HG03039 (cell line): ENCODE measurements at regions not wholly inside any gene's neighbourhood (a gene's known extent, or its start where the extent isn't known, plus 50 kb on each side); places are given as distances from the start of the nearest gene placed in this dataset.

Experiments
- ATAC-seq: cut with Tn5 transposase; IDR thresholded peaks from one replicate; pipeline ENCODE4 v1.9.1; 2021; ENCODE audit warnings: mild to moderate bottlenecking, moderate library complexity; ENCODE audit not compliant: unreplicated experiment

DNA sequence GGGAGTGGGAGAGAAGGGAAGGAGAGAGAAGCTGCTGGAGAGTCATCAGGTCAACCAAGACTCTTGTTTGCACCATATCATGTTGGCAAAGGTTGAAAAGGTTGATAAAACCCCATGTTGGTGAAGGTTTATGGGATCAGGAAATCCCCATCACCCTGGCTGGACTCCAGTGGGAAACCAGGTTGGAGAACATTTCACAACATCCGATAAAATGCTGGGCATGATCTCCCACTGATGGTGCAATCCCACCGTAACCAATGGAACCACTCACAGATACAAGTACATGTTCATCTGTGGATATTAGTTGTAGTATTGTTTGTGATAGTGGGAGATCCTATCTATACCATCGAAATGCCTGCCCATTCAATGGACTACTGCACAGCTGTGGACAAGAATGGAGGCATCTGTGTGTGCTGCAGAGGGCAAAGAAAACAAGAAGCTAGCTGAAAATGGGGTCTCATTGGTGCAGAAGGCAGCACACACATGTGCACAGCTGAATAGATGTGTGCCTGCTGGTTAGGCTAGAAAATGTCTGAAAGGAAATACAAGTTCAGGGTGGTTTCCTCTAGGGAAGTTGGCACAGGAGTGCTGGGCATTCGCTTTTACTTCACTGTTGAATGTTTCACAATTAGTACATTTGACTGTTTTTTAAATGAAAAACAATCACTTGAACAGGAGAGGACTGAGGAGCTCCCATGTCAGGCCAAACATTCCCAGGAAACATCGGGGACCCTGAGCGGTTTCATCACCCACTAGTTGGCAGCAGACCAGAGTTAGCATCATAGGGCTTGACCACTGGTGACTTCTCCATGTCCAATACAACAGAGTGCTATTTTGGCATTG lies 80.4 kb upstream of the MGMT start:
- no peak for ATAC-seq

DNA sequence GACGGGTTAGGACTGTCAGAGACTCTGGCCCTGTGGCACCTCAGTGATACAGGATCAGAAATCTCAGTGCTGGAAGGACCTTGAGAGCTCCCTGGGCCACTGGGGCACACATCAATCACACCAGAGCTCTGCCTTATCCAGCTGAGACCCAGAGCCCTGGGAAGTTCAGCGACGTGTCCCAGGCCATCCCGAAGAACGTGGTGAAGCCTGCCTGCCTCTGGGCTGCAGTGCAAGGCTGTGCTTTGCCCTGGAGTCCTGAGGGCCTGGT lies 79.8 kb upstream of the MGMT start:
- no peak for ATAC-seq

DNA sequence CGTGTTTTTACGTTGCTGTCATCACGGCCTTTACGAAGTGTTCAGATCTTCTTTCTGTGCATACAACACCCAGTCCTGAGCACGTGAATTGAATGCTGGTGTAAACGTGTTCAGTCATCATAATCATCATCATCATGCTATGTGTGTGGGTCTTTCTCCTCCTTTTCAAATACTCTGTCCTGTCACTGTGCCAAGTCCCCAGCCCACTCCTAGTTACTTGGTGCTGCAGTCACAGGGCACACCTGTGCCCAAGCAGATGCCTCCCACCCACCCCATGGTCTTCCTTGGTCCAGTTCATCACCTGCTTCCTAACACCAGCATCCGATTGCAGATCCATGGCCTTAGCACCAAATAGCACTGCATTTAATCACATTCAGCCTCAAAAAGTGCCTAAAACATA lies 78.6 kb upstream of the MGMT start:
- no peak for ATAC-seq

DNA sequence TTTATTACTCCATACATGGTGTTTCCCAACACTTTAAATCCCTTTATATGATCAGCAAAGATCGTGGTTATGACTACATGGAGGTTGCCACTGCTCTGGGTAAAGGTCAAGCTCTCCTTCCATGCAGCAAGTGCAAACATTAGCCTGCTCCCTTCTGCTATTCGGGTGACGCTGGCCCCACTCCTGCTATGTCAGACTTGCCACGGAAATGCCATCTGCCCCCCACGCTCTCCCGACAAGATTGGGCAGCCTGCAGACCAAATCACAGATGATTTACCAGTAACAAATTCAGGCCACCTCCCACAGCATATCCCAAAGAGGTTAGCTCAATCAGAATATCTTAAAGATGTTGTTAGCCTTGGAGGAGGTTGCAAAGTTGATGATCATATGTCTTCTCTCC lies 77.8 kb upstream of the MGMT start:
- ATAC-seq: no peak

DNA sequence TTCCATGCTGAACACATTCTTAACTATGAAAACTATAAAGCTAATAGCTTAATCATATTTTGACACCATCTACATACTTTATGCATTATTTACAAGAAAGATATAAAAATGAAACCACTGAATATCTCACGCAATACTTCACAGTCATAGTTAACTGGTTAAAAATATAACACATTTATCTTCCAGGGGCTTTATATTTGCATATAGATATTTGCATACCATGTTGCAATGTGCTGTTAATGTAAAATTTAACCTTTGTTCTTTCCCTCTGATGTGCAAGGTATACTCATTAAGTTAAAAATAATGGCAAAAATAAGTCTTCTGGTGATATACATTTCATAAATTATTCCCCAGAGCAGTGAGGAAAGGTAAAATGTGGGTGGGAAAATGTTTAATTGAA lies 76.9 kb upstream of the MGMT start:
- ATAC-seq: no peak

DNA sequence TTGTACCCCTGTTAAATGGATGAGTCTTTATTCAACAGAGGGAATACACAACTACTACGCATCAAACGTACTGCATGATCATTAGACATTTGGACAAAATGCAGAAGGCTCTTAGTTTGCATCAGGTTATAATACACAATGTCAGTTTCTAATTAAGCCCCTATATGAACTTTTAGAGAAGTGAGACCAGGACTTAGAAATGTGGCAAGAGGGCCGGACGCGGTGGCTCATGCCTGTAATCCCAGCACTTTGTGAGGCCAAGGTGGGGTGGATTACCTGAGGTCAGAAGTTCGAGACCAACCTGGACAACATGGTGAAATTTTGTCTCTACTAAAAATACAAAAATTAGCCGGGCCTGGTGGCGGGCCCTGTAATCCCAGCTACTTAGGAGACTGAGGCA lies 76.3 kb upstream of the MGMT start:
- ATAC-seq: no peak

DNA sequence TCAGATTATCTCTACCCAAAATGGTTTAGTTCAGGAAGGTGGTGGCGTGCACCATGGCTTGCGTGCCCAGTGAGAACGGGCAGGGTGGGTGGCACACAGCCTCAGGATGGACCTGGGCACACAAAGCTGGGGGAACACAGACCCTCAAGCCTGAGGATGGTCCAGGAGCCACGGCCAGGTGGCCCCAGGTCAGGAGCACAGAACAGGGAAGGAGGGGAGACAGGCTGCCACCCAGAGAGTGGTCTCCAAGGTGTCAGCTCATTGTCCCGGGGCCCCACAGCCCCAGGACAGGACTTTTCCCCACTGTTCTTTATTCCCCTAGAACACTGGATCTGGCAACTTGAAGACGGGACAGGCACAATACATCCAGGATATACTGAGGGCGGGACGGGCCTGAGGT lies 75.6 kb upstream of the MGMT start:
- no peak for ATAC-seq

DNA sequence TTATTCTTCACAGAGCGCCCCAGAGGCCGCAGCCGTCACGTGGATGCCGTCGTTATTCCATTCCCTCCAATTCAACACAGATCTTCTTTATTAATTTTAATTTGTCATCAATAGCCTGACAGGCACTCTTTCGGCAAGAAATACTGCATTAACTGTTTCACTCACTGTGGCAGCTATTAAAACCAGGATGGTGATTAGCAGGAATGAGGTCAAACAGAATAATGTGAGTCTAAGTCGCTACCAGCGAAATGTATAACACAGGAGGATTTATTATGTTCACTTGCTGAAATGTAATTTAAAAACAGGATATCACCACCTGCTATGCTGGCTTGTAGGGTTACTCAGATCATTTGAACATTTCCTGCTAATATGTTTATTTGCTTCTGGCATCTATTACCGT lies 74.2 kb upstream of the MGMT start:
- ATAC-seq: no peak

DNA sequence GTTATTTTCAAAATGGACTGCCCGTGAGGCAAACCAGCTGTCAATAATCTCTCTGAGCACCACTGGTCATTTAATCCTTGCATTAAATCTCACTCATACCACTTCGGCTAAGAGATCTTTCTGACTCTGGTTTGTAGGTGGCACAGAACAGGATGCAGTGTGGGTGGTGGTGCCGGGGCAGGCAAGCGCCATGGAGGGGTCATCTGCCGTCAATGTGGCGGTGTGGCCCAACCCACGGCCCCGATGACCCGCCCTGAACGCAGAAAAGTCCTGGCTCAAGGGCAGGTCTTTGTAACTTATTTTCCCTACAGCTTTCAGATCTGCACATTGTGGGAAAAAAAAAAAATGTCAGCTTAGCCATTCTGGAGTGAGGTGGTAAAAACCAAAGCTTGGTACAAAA lies 73.2 kb upstream of the MGMT start:
- ATAC-seq: no peak

DNA sequence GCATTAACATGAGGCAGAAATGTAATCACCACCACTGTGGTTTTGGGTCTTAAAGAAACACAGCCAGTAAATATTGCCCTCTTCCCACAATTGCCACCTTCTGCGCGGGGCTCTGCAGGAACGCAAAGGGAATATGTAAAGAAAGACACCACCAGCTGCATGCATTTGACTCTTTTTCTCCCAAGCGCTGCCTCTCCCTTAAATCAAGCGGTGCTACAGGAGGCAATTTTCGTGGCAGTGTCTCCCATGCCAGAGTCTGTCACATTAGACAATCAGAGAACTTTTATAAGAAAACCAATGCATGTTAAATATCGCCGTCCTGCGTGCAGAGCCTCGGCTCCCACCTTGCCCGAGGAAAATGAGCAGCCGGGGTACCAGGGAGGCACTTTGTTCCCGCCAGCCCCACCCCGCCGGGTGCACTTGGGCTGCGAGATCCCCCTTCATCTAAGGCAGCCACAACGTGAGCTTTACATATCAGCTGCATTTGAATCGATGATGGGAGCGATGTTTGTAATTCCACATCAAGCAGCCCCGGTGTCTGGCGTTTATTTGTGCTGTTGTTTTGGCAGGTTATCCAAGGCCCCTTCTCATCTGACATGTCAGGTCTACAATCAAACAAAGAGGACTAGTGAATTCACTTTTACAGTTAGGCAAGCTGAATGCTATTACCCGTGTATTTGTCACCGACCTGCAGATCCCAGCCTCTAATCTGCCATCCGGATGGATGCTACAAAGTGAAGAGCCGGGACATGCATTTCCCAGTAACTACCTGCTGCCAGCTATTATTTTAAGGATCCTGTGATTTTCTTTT lies 72.3 kb upstream of the MGMT start:
- ATAC-seq: no peak

DNA sequence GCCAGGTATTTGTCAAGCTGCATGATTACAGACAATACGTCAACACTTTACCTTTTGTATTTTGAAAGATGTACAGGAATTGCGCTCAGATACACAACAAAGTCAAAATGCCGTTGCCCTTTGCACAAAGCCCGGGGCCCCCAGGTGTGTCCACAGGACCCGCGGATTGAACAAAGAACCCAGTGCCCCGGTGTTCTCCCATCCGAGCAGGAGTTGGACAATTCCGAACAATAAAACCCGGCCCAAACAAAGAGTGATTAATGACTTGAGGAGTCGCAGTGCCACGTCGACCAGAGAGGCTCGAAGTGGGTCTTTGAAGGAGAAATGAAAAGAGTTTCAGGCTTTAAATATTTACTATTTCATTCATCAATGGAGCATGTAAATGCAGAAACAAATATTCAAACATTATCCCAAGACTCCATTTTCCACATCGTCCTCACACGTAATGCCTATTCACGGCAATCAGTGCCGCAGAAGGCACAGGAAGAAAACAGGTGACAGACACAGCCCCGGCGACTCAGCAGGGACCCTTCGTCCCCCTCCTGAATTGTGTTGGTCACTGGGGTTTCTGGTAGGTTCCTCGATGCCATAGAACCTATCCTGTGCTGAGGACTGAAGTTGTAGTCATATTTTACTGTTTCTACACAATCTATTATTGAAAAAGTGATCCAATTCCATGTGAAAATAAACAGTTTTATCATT lies 70.9 kb upstream of the MGMT start:
- no peak for ATAC-seq

DNA sequence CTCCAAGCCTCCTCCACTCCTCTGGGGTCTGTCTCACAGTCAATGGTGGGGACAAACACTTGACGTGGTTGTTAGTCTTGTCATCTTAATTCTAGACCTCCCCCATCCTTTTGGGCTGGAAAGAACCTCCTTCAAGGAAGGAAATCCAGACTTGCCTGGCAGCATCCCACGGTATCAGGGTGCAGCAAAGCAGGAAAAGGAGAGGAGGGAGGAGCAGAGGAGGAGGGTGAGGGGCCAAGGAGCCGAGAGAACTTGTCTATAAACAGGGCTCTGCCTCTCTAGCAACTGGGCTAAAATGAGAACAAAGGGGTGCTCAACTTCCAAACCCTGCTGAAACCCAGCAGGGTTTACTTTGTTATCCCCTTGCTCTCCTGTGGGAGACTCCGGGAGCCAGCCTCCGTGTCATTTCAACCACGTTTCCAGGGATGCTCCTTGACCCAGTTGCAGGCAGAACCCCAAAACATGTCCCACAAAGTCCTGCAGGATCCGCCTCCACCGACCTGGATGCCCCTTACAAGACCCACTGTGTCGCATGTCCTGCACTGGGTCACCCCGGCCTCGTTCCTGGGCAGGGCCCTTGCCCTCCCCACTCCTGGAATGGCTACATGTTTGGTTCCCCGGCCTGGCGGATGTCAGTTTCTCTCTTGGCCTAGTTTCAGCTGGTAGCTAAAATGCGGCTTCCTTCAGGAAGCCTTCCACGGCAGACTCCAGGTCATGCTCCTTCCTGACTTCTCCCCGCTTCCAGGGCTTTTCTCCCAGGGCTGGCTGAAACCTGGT lies 69.7 kb upstream of the MGMT start:
- ATAC-seq: no peak

DNA sequence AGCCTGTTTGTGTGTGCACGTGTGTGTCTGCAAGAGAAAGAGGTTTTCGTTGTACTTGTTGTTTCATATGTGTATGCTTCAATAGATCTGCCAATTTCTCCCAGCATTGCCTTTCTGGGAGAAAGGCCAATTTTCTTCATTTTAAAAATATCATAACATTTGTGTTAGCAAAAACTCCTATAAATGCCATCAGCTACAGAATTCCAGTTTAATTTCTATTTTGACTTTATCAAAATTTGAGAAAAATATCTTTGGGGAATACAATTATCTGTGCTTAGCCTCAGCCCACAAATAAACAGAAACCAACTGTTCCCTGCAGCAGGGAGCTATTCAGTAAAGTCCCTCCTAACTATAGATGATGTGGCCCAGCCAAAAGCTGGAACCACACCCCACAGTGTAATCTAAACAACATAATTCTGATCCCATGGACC lies 68.3 kb upstream of the MGMT start:
- ATAC-seq: no peak

DNA sequence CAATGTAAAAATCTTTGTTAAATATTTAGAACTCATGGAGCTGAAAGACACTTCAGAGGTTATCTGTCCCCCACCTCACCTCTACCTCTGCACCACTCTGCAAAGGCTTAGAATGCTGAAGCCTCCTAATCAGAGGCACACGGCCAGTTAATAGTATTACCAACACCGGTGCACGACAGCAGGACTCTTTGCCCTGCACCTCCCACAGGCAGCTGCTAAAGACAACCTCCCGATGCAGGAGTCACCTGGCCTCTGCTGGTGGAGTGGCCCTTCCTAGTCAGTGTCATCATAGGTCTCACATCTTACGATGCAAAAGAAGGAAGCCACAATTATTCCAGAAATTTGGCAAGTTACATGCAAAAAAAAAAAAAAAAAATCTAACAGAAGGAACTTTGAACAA lies 66.6 kb upstream of the MGMT start:
- no peak for ATAC-seq

DNA sequence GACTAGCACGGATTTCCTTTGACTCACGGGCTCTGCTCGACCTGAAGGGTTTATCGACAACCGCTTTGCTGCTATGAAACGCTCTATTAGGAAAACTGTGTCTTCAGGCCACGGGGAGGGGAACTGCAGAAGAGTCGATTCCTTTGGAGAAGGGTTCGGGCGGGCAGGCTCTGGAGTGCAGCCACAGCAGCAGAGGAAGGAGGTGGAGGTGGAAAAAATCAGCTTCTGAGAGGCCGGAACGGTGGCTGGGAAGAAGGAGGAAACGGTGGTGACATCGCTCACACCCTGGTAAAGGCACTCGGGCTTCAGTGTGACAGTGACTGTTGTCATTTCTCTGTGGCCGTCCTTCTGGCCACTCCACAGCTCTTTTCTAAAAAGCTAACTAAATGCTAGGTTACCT lies 64.6 kb upstream of the MGMT start:
- no peak for ATAC-seq

DNA sequence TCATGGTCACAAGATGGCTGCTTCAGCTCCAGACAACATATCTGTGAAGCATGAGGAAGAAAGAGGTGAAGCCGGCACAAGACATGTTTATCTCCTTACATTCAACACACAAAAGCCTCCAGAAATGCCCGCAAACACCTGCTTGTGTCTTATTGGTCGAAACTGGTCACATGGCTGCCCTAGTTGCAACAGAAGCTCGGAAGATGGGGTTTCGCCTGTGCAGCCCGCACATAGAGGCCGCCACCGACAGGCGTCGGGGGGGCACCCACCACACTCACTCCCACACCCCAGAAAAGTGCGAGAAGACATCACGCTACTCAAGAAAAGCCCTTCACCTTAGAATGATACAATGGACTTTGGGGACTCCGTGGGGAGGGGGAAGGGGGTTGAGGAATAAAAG lies 63.0 kb upstream of the MGMT start:
- no peak for ATAC-seq

DNA sequence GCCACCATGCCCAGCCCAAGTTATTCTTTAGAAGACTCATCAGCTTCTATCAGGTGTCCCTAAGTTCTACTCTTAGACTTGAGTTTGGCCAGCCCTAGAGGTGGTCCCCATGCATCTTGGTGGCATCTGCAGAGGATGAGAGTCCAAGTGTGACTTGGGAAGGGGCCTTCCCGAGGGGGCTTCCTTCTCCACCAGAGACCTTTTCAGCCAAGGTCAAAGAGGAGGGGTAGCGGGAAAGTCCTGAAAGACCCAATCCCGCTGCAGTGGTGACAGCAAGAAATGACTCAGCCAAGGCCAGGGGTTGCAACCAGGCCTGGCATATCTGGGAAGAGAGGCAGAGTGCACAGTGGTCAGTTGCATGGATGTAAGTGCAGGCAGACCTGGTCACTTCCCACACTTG lies 61.7 kb upstream of the MGMT start:
- ATAC-seq: no peak

DNA sequence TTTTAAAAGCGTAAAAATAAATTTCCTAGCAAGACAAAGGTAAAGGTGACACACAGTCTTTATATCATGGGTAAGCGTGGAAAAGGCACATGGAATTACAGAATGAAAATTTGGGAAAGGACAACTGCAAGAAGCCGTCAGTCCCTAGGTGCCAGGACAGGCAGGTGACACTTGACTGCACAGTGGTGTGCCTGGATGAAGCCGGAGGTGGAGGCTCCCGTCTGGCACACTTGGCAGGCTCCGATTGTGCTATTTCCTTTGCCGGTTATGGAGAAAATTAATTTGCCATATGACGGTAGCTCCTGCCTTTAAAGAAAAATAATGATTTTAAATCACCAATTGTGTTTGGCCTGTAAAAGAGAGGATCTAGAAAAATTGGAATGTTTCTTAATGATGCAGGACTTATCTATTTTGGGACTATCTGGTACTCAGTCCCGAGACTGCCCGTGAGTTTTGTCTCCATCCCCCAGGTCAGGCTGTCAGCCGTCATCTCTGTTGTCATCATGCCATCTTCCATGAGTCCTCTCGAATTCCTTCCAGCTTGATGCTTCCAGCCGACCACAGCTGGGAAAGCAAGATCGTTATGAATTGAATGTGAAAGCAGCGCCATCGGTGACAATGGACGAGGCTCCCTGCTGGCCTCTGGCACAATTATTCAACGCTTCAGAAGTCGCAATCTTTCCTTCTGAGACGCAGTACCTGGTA lies 56.2 kb upstream of the MGMT start:
- no peak for ATAC-seq

DNA sequence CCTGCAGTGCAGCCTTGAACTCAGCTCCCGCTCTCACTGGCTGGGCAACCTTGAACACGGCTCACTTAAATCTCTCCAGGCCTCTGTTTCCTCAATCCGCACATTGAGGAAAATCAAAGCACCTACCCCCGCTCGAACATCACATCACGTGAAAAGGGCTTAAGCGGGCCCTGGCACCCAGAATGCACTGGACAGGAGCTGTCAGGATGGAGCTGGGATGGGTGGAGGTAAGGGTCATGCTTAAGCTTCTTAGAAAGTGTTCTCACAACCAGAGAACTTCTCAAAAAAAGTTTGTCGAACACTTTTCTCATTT lies 55.7 kb upstream of the MGMT start:
- ATAC-seq: no peak

DNA sequence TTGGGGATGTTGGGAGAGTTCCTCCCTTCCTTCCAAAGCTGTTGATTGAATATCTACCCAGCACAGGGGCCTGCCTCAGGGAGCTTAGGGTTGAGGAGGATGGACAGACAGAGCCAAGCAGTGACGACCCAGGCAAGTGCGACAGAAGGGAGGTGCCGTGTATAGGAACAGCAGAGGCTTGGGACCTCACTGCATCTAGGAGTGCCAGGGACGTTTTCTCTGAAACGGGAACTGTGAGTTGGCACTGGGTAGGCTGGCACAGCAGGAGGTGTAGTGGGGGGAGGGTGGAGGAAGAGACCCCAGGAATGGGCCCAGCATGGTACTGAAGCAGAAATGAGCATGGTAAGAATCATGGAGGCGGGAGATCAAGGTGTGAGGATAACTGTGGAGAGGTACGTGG lies 55.3 kb upstream of the MGMT start:
- no peak for ATAC-seq

DNA sequence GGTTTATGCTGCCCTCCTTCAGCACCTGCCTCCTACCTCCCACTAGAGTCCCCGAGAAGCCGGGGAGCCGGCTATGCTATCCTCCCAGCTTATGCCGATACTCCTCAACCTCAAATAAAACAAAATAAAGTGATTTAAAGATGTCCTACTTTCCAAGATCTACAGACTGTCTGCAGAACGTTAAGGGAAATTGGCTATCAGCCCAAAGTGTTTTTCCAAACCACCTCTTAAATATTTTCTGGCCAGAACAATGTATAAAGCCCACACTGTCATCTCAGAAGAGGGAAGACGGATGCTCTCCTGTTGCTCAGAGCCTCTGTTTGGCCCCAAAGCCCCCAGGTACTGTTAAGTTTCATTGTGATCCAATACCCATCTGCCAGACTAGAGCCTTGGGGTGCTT lies 54.0 kb upstream of the MGMT start:
- ATAC-seq: no peak
